ENCODE measurements at regions not wholly inside any gene's neighbourhood (a gene's known extent, or its start where the extent isn't known, plus 50 kb on each side); places are given as distances from the start of the nearest gene placed in this dataset.
"Not testable (repeated sequence)": the region's sequence is repeated elsewhere in the genome, so short reads cannot be mapped to it uniquely, and the experiment has no call there.

DNA sequence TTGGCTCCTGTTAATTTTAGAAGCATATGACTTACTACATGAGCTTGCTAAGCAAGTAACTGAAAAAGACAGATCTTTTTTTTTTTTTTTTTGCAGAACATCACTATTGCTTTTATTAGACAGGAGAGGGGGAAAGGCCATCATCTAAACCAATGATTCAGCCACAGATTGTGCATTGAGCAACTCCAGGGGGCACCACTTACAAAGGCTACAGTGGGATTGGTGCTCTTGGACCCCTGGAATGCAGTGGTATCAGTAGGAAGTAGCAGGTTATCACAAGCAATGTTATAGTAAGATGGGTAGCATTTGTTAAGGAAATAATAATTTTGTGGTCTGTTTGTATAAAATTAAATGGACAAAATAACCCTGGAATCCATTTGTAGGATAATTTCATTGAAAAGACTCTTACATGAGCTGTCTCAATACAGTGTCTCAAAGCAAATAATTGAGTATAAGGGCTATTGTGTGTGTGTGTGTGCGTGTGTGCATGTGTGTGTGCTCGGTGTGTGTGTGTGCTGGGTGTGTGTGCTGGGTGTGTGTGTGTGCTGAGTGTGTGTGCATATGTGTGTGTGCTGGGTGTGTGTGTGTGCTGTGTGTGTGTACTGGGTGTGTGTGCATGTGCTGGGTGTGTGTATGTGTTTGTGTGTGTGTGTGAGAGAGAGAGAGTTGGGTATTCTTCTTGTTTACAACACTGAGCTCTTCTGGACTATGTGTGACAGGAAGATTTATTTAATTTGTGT is 296.3 kb downstream of the PCDH7 start:
- no peak for DNase-seq

DNA sequence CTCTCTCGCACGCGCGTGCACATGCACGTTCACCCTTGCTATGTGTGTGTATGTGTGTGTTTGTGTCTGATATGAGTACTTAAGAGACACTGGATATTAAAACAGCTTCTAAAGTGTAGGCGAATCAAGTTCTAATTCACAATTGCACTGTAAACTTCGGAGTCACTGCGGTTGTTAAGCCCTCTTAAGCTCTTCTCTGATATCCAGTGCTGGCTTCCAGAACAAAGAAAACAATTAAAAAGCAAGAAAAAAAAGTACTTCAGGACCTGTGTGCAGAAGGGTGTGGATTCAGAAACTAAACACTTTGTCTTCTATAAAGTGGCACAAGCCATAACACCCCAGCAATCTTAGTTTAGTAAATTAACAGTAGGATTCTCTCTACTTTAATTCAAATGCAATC is 300.2 kb downstream of the PCDH7 start:
- no peak for DNase-seq

DNA sequence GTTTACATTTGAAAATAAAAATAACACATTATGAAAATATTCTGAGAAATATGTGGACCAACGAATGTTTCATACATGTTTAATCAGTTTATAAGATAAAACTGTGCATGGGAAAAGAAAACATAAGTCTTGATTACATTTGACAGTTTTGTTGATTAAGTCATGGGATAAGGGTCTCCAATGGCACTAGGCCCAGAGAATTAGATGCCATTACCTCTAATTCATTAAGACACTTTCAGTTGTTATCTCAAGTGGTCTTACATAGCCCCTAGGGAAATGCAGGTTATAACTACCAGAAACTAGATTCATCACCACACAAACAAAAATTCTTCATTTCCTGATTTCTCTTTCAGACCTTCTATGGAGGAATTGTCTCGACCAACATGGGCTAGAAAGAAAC is 300.8 kb downstream of the PCDH7 start:
- DNase-seq, result no peak

DNA sequence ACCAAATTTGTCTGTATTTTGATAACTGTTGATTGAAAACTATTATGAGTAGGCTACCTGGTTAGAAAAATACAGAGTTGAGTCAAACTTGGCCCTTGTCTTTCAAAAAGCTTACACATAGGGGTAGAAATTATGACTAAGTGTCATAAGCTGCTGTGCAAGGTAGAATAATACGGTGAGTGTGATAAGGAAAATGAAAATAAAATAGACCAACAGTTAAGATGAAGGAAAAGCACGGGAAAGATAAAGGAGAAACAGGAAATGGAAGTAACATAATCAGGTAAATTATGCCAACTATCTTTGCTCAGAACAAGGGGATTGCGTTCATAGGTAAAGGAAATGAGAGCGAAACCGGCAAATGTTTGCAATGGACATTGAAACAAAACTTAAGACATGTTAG is 302.5 kb downstream of the PCDH7 start:
- DNase-seq, result no peak

DNA sequence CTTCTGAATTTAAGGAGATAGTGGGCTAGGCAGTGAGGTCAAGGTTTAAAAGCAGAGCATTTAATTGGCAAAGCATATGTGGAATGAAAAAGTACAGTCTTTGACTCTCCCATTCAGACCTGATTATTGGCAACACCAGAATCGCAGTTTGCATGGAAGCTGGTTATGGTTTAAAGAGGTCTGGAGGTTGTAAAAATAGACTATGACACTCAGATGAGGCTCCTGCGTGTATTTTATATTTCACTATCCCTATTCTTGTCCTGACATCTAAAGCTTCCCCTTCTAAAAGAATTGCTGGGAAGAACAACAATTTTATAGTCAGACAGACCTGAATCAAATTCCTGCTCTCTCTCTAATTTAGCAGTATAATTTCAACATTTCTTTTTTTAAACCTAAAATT is 302.9 kb downstream of the PCDH7 start:
- DNase-seq, result no peak

DNA sequence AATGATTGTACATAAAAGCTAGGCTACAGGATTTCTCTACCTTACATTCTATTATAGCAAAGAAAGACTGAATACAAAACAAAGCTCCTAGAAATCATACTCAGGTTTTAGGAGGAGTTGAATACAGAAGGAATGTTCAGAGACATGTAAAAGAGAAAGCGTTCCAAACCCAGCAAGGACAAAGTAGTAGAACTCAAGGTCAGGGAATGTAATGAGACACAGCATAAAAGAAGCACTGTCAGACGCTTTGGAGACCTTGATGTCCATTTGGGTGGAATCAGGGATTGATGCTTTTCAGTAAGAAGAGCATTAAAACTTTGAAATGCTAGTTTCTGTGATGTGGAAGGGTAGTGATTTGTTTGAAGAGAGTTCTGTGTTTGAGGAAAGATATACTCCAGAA is 303.6 kb downstream of the PCDH7 start:
- no peak for DNase-seq

DNA sequence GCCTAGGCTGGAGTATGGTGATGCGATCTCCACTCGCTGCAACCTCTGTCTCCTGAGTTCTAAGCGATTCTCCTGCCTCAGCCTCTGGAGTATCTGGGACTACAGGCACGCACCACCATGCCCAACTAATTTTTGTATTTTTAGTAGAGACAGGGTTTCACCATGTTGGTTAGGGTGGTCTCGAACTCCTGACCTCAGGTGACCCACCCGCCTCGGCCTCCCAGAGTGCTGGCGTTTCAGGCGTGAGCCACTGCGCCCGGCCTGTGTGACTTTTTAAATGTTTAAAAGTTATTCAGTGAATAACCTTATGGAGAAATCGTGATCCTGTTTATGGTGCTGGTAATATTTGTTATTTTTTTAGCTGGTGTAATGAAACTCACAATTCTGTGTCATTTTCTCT is 304.6 kb downstream of the PCDH7 start:
- not testable (repeated sequence) for DNase-seq

DNA sequence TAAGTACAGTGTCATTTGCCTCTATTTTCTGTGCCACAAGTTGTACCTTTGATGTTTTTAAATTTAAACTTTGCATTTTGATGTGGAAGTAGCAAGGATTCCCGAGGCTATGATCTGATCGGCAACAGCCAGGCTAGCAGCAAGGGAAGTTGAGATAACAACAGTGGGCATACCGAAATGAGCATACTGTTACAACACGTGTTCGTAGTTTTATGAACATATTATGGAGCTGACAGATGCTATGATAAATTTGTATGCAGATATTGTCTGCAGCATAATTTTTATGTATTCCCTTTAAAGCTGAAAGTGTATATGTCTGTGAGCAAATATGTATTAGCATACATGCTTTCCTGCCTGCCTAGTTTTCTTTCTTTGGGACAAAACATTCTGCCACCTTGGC is 306.1 kb downstream of the PCDH7 start:
- no peak for DNase-seq

DNA sequence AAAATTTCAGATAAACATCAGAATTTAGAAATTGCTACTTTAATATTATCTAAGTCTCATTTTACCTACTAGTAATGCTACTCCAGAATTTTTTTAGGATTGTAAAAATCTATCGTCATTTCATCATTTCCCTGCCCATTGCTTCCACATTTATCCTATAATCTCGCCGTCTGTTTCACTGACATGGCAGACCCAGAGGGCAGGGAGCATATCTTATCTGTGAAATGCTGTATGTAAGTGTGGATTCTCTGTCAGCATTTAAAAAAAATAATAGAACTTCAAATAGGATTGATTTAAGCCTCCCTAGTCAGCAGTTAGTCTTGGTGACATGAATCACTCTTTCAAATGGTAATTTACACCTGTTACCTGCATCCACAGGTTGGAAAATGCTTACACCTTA is 314.4 kb downstream of the PCDH7 start:
- DNase-seq, result no peak

DNA sequence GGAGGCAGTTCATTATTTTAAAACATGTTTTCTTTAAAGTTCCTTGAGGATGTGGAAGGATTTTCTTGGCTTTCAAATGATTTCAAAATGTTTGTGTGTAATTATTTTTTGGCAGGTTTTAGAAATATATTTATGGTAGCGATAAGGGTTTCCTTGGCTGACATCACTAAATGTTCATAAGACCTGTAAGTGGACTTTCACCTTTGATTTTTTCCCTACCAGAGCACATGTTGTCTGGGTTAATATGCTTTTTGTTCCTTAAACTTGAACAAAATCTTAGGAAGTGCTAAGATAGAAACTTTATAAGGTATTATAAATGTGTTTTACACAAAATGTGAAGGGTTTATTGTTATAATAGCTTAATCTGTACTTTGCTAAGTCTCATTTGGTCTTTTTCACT is 315.6 kb downstream of the PCDH7 start:
- no peak for DNase-seq

DNA sequence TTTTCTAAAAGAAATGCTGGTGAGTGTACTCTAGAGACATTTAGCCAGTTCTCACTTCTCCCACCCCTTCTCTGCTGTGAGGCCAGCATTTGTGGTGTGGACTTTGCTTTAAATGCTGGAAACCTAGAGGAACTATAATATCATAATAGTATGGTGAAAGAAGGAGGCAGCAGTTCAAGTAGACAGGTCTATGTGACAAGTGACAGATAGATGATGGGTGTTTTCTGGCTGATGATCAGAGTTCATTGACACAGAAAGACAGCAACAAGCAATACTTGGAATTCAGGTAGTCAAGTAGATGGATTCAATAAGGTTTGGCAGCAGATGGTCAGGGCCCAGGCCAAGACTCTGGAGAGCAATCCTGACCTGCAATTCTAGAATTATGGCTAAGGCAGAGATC is 317.5 kb downstream of the PCDH7 start:
- DNase-seq, result no peak

DNA sequence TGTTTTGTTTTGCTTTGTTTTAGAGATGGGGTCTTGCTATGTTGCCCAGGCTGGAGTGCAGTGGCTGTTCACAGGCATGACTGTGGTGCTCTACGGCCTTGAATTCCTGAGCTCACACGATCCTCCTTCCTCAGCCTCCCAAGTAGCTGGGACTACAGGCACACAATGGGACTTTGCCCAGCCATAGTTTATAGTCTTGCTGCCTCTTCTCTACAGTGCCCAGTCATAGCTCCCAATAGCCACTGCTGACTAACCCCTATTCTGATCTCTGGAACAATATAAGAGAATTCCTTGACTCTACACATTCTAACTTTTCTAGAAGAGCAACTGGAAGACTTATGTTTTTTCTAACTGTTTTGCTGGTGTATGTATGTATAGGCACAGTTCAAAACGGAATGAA is 319.2 kb downstream of the PCDH7 start:
- no peak for DNase-seq

DNA sequence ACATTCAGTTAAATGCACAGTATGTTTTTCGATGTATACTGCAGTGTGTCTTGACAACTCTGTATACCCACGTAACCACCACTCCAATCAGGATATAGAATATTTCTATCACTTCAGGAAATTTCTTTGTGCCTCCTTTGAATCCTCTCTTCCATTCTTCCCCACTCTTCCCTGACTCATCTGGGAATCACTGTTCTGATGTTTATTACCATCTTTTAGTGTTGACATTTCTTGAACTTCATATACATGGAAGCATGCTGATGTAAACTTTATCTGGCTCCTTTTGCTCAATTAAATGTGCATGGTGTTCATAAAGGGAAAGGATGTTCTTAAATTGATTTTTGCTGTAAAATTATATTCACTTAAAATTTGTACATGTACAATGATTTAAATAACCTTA is 319.9 kb downstream of the PCDH7 start:
- no peak for DNase-seq

DNA sequence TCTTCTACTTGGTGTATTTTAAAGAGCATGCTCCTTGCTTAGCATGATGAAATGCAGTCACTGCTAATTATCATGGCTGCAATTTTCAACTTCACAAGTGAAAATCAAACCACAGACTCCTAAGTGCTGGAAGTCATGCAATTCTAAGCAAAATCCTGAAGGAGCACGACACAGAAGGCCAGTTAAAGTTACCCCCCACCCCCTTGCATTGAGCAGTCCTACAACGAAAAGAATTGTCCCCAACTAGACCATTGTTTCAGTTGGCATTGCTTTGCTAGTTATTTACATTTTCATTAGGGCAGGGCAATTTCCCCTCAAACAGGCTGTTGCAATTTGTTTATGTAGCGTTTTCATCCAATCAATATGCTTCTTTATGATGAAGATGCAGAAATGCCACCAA is 321.2 kb downstream of the PCDH7 start:
- no peak for DNase-seq

DNA sequence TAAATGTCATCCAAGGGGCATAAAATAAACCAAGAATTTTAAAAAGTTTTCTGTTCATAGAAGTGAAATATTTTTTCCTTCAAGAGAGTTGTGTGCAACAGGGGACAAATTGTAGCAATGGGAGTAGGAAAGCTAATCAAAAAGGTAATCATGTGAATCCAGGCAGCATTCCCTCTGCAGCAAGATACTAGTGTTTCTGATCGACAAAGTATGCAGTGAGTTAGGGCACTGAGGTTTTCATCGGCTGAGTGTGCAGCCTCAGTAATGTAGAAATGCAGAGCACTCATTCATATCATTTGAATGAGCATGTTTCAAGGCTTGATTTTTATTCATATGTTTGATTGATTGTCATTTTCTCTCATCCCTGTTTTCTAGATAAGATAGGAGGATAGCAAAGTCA is 321.7 kb downstream of the PCDH7 start:
- DNase-seq, result no peak

DNA sequence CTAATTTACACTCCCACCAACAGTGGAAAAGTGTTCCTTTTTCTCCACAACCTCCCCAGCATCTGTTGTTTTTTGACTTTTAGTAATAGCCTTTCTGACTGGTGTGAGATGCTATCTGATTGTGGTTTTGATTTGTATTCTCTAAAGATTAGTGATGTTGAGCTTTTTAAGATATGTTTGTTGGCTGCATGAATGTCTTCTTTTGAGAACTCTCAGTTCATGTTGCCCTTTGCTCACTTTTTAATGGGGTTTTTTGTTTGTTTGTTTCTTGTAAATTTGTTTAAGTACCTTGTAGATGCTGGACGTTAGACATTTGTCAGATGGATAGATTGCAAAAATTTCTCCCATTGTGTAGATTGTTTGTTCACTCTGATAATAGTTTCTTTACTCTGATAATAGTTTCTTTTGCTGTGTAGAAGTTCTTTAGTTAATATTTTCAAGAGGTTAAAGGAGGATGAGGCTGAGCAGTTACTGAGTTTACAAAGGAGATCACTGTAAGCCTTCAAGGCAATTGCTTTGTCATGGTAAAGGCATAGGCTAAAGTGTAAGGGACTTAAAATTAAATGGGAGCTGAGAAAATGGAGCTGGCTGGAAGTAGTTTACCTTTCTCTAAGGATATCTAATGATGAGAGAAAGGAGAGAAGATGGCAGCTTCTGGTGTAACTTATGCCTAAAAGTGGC is 323.4 kb downstream of the PCDH7 start:
- no peak for DNase-seq

DNA sequence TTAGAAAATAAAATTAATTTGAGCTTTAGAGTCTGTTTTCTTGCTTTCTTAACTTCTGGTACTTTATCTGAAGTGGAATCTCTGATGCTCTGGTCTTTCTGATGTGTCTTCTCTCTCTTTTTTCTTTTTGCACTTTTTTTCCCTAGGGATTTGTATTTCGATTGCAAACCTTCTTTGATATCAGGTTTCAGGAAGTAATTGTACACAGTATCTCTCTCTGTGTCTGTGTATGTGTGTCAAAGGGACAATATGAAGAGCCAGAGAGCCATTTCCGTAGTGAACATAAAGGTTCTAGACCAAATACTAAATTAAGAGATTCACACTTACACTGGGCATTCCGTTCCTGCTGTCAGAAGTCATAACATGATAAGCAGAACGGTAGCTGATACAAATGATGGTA is 325.0 kb downstream of the PCDH7 start:
- DNase-seq, result no peak

DNA sequence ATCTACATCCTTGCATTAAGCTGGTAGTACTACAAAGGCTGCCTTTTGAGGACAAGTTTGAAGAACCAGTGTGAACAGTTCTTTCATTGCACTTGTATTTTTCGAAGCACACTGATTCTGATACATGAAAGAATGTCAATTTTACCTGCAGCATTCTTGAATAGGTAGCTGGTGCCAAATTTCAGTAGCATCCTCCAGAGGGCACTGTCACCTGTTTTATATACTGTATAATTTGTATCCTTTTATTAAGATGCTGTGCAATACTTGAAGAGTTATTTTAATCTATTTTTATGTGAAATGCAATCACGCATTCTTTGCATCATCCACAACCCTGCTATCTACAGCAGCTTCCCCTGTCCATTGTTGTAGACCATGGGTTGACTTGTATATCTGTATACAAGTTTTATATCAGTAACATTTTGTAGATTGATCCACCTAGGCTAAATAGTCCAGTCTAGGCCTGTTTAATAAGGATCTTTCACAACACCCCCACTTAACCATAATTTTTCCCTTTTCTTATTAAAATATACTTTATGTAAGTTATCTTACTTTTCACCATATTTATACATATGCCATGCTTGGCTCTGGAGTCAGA is 325.7 kb downstream of the PCDH7 start:
- no peak for DNase-seq

DNA sequence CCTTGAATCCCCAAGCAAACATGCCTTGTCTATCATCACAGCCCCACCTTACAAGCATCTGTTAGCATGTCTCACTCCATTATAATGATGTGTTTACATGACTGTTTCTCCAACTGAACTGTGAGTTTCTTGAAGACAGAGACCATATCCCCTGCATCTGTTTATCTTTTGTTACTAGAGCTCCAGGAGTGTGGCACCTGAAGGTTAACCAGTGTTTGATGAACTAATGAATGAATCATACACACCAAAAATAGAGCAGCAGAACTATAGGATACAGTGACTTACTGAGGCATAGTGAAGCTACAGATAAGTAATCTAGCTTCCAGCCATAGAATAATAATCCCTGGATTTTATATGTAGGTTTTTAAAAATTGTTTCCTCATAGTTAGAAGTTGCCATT is 331.0 kb downstream of the PCDH7 start:
- no peak for DNase-seq

DNA sequence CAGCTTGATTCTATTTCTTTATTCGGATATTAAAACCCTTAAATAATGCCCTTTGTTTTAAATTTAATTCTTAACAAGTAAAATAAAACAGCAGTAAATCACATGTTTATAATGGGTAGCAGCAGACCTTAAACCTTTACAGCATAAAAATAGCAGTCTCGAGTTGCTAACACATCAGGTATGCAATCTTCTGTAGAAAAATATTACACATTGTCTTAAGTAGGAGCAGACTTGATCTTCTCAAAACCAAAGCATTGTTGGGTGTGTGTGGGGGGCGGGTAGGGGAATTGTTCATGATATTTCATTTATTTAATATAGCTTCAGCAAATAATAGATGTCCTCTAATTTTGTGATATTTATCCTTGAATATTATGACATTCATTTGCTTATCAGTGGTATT is 331.4 kb downstream of the PCDH7 start:
- DNase-seq, result no peak

DNA sequence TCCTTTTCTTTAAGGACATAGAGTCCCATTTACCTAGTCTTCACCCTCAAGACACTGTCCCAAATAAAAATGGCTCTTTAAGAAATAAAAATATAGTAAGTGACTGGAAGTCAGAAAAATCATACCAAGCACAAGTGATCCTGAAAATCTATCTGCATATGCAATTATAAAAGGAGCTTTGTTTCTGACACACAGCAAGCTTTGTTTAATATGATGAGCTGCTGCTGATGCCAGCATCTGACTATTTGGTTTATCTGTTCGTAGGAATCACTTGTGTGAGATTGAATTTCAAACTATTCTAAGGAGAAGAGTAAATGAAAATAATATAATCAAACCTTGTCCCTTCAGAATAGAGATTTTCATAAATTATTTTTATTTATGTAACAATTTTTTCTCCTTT is 332.4 kb downstream of the PCDH7 start:
- DNase-seq, result no peak

DNA sequence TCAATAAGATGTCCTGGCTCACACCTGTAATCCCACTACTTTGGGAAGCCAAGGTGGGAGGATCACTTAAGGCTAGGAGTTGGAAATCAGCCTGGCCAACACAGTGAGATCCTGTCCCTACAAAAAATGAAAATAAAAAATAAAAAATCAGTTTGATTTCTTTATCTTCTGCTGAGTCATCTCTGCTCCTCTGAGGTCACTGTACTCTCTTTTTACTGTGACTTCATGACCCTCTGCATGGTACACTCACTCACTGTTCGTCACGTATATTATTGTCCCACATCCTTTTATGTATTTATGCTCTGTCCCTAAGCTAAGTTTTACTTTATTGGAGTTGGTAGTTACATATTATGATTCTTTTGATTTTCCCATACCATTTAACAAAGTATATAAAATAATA is 333.3 kb downstream of the PCDH7 start:
- no peak for DNase-seq

DNA sequence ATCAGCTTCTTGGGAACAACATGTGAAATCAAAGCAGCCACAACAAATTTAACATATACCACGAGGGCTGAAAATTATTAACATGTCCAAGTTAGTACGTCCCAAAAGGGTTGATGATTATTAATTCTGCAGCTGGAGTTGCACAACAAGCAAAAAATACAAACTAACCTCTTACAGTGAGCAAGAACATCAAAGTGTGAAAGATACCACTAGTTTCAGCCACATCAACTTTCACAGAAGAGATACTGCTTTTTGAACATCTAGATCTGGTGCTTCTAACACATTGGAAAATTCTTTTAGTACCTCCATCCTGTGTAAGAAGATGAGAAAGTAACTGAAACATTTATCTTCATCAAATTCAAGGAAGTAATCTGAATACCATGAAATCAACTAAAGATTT is 334.1 kb downstream of the PCDH7 start:
- DNase-seq, result no peak

DNA sequence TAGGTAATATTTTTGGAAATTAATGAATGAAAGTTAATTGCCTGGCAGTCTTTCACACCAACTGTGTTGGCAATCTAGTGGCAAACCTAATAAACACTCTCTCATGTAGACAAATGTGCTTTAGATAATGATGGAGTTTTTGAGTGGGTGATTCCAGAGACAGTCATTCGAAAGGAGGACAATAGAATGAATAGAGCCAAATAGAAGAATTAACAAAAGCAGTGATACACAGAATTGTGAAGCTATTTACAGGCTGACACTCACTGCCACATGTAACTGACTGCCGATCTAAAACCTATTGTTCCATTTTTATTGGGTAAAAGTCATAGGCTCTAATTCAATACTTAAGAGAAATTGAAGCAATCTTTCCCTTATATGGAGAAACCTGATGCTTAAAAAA is 338.5 kb downstream of the PCDH7 start:
- no peak for DNase-seq

Data from muscle of arm (tissue), 1 donor.